Neural cell (in vitro differentiated cells): ENCODE measurements at regions not wholly inside any gene's neighbourhood (a gene's known extent, or its start where the extent isn't known, plus 50 kb on each side); places are given as distances from the start of the nearest gene placed in this dataset.

Experiments
- H2AFZ ChIP-seq: fragments of 200-600, 300-800 bp; sonication (generic), shearing (Covaris generic); 2 replicates; pipeline ENCODE4 v1.6.0; 2014; ENCODE audit warnings: low read depth, mild to moderate bottlenecking, antibody characterized with exemption, low read length, moderate library complexity
- H3F3A ChIP-seq: fragments of 200-600 bp; shearing (Covaris generic); 2 replicates; pipeline ENCODE4 v1.6.1; 2016; ENCODE audit warnings: mild to moderate bottlenecking, moderate library complexity, mixed read lengths, antibody characterized with exemption, low read length; ENCODE audit not compliant: insufficient read depth, poor library complexity, severe bottlenecking
- H3K27ac ChIP-seq: fragments of 200-600, 300-800 bp; sonication (generic), shearing (Covaris generic); 2 replicates; pipeline ENCODE4 v1.5.1; 2014; ENCODE audit warnings: mild to moderate bottlenecking, low read length, moderate library complexity
- H3K27me3 ChIP-seq: fragments of 300-800, 200-600 bp; sonication (generic), shearing (Covaris generic); 2 replicates; pipeline ENCODE4 v1.6.0; 2014; ENCODE audit warnings: mild to moderate bottlenecking, low read depth, low read length, moderate library complexity; ENCODE audit not compliant: insufficient read depth
- H3K36me3 ChIP-seq: fragments of 300-800, 200-600 bp; sonication (generic), shearing (Covaris generic); 2 replicates; pipeline ENCODE4 v1.5.1; 2014; ENCODE audit warnings: mild to moderate bottlenecking, antibody characterized with exemption, low read length, moderate library complexity; ENCODE audit not compliant: insufficient read depth
- H3K4me2 ChIP-seq: fragments of 300-800, 200-600 bp; sonication (generic), shearing (Covaris generic); 2 replicates; pipeline ENCODE4 v1.6.0; 2014; ENCODE audit warnings: mild to moderate bottlenecking, low read length
- H3K4me3 ChIP-seq: fragments of 300-800, 200-600 bp; sonication (generic), shearing (Covaris generic); 2 replicates; pipeline ENCODE4 v1.5.1; 2014; ENCODE audit warnings: mild to moderate bottlenecking, low read length, moderate library complexity
- H3K79me2 ChIP-seq: fragments of 200-600 bp; shearing (Covaris generic); replicated peaks from 2 replicates; pipeline ENCODE4 v1.6.0; 2014; ENCODE audit warnings: mild to moderate bottlenecking, low read length, moderate library complexity; ENCODE audit not compliant: insufficient read depth
- H3K9ac ChIP-seq: fragments of 300-800, 200-600 bp; sonication (generic), shearing (Covaris generic); 2 replicates; pipeline ENCODE4 v1.6.1; 2016; ENCODE audit warnings: mild to moderate bottlenecking, low read length, mixed read lengths
- H3K9me2 ChIP-seq: fragments of 200-600 bp; shearing (Covaris generic); 2 replicates; pipeline ENCODE4 v1.6.1; 2016; ENCODE audit warnings: mild to moderate bottlenecking, low read length, mixed read lengths; ENCODE audit not compliant: insufficient read depth
- H3K9me3 ChIP-seq: fragments of 200-600, 300-800 bp; sonication (generic), shearing (Covaris generic); 2 replicates; pipeline ENCODE4 v1.6.1; 2016; ENCODE audit warnings: mild to moderate bottlenecking, mixed run types, low read length, moderate library complexity, mixed read lengths
- H4K20me1 ChIP-seq: fragments of 200-600 bp; shearing (Covaris generic); 2 replicates; pipeline ENCODE4 v1.6.1; 2016; ENCODE audit warnings: mild to moderate bottlenecking, mixed run types; ENCODE audit not compliant: insufficient read depth
- EP300 ChIP-seq: fragments of 450-650 bp; conservative IDR thresholded peaks from 2 replicates; pipeline ENCODE4 v1.6.1; 2014; ENCODE audit warnings: antibody characterized with exemption, mild to moderate bottlenecking, moderate library complexity; ENCODE audit not compliant: poor library complexity, severe bottlenecking
- EZH2 ChIP-seq: fragments of 200-600, 300-800 bp; shearing (Covaris generic), sonication (generic); IDR thresholded peaks from 2 replicates; pipeline ENCODE4 v1.6.1; 2014; ENCODE audit warnings: antibody characterized with exemption, low read length, borderline replicate concordance, mild to moderate bottlenecking; ENCODE audit not compliant: insufficient read depth, poor library complexity, severe bottlenecking
- MXI1 ChIP-seq: fragments of 450-650 bp; conservative IDR thresholded peaks from 2 replicates; pipeline ENCODE4 v1.6.1; 2014; ENCODE audit warnings: antibody characterized with exemption, mild to moderate bottlenecking; ENCODE audit not compliant: poor library complexity, severe bottlenecking
- POLR2AphosphoS5 ChIP-seq: IDR thresholded peaks from 2 replicates; pipeline ENCODE4 v1.6.1; 2012
- RAD21 ChIP-seq: fragments of 450-650 bp; conservative IDR thresholded peaks from 2 replicates; pipeline ENCODE4 v1.6.1; 2014; ENCODE audit warnings: antibody characterized with exemption, mild to moderate bottlenecking, moderate library complexity
- SMC3 ChIP-seq: fragments of 450-650 bp; conservative IDR thresholded peaks from 2 replicates; pipeline ENCODE4 v1.6.1; 2014; ENCODE audit warnings: antibody characterized with exemption, mild to moderate bottlenecking, moderate library complexity; ENCODE audit not compliant: poor library complexity
- TAF1 ChIP-seq: IDR thresholded peaks from 2 replicates; pipeline ENCODE4 v1.6.1; 2012; ENCODE audit warnings: low read depth
- TF ChIP-seq, protein P1 (sequence below): IDR thresholded peaks from 2 replicates; pipeline ENCODE4 v1.6.1; 2012; ENCODE audit warnings: borderline replicate concordance
- TF ChIP-seq, protein P2 (sequence below): fragments of 450-650 bp; IDR thresholded peaks from 2 replicates; pipeline ENCODE4 v1.5.1; 2014; ENCODE audit warnings: antibody characterized with exemption, mild to moderate bottlenecking, moderate library complexity; ENCODE audit not compliant: poor library complexity, severe bottlenecking

DNA sequence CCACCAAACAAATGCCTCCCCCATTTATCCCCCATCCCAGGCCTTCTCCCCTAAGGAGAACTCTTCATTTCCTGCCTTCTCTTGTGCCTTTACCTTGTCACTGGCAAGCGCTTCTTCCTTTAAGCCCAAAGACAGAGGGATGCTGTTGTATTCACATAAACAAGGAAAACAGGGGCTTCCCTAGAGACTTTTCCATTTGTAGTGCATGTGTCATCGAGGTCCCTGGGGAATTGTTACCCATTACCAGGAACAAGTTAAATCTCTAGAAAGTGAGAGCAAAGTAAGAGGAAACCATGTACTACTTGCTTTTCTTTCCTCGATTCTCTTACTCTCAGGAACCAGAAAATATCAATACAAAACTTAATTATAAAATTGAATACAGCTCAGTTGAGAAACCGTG lies 114.4 kb upstream of the DPT start:
- H3F3A ChIP-seq, result no peaks in the 10 kb centered on the region
- no peaks in the 10 kb centered on the region for H3K9me2 ChIP-seq
- no peak overlapping the region for H3K4me2 ChIP-seq
- H3K27ac ChIP-seq, result no peak overlapping the region
- no peaks in the 10 kb centered on the region for H3K9me3 ChIP-seq
- H3K36me3 ChIP-seq, result no peaks in the 10 kb centered on the region
- no peak overlapping the region for H3K4me3 ChIP-seq
- H3K27me3 ChIP-seq, result no peaks in the 10 kb centered on the region
- H4K20me1 ChIP-seq, result no peaks in the 10 kb centered on the region
- H3K9ac ChIP-seq, result no peak overlapping the region
- no peak for TF ChIP-seq MXI1
- H3K79me2 ChIP-seq, result no peaks in the 10 kb centered on the region
- H2AFZ ChIP-seq, result no peak overlapping the region

DNA sequence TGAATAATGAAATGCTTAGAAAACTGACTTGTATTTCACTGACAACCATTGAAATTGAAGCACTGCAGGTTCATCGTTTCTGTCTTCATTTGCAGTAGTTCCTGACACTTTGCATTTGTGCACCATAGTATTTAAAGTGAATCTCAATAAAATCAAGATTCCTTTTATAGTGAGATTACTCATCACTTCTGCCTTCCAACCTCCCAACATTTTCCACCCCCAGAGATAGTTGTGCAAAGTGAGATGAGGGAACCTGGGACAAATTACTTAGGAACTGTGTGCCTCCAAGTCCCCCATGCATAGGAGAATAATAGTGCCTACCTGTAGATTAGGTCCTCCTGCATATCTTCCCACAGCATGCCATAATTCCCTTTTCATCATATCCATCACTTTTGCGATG lies 114.9 kb upstream of the DPT start:
- TF ChIP-seq MXI1, result no peak
- TF ChIP-seq POLR2AphosphoS5, result no peak
- no peak for TF ChIP-seq SMC3
- TF ChIP-seq, protein P1, sequence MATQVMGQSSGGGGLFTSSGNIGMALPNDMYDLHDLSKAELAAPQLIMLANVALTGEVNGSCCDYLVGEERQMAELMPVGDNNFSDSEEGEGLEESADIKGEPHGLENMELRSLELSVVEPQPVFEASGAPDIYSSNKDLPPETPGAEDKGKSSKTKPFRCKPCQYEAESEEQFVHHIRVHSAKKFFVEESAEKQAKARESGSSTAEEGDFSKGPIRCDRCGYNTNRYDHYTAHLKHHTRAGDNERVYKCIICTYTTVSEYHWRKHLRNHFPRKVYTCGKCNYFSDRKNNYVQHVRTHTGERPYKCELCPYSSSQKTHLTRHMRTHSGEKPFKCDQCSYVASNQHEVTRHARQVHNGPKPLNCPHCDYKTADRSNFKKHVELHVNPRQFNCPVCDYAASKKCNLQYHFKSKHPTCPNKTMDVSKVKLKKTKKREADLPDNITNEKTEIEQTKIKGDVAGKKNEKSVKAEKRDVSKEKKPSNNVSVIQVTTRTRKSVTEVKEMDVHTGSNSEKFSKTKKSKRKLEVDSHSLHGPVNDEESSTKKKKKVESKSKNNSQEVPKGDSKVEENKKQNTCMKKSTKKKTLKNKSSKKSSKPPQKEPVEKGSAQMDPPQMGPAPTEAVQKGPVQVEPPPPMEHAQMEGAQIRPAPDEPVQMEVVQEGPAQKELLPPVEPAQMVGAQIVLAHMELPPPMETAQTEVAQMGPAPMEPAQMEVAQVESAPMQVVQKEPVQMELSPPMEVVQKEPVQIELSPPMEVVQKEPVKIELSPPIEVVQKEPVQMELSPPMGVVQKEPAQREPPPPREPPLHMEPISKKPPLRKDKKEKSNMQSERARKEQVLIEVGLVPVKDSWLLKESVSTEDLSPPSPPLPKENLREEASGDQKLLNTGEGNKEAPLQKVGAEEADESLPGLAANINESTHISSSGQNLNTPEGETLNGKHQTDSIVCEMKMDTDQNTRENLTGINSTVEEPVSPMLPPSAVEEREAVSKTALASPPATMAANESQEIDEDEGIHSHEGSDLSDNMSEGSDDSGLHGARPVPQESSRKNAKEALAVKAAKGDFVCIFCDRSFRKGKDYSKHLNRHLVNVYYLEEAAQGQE, result no peak
- no peak for TF ChIP-seq TAF1
- TF ChIP-seq, protein P2, sequence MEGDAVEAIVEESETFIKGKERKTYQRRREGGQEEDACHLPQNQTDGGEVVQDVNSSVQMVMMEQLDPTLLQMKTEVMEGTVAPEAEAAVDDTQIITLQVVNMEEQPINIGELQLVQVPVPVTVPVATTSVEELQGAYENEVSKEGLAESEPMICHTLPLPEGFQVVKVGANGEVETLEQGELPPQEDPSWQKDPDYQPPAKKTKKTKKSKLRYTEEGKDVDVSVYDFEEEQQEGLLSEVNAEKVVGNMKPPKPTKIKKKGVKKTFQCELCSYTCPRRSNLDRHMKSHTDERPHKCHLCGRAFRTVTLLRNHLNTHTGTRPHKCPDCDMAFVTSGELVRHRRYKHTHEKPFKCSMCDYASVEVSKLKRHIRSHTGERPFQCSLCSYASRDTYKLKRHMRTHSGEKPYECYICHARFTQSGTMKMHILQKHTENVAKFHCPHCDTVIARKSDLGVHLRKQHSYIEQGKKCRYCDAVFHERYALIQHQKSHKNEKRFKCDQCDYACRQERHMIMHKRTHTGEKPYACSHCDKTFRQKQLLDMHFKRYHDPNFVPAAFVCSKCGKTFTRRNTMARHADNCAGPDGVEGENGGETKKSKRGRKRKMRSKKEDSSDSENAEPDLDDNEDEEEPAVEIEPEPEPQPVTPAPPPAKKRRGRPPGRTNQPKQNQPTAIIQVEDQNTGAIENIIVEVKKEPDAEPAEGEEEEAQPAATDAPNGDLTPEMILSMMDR, result no peak
- no peak overlapping the region for H2AFZ ChIP-seq
- H3F3A ChIP-seq, result no peaks in the 10 kb centered on the region
- no peak overlapping the region for H3K4me3 ChIP-seq
- no peaks in the 10 kb centered on the region for H3K27me3 ChIP-seq
- no peak overlapping the region for H3K9ac ChIP-seq
- H3K79me2 ChIP-seq, result no peaks in the 10 kb centered on the region
- H3K9me3 ChIP-seq, result no peaks in the 10 kb centered on the region
- H3K4me2 ChIP-seq, result no peak overlapping the region
- no peaks in the 10 kb centered on the region for H3K36me3 ChIP-seq
- H3K9me2 ChIP-seq, result no peaks in the 10 kb centered on the region
- no peak overlapping the region for H3K27ac ChIP-seq
- H4K20me1 ChIP-seq, result no peaks in the 10 kb centered on the region

GRCh38 chr1:168845140-168845539 lies 116.1 kb upstream of the DPT start:
- no peaks in the 10 kb centered on the region for H3K36me3 ChIP-seq
- H3K27ac ChIP-seq, result no peak overlapping the region
- no peaks in the 10 kb centered on the region for H3K79me2 ChIP-seq
- H3K27me3 ChIP-seq, result no peaks in the 10 kb centered on the region
- no peak overlapping the region for H3K4me2 ChIP-seq
- no peak overlapping the region for H3K9ac ChIP-seq
- H2AFZ ChIP-seq, result no peak overlapping the region
- H3F3A ChIP-seq, result no peaks in the 10 kb centered on the region
- TF ChIP-seq, protein P2, result no peak
- no peak for TF ChIP-seq SMC3
- TF ChIP-seq, protein P1, result no peak
- TF ChIP-seq POLR2AphosphoS5, result no peak
- TF ChIP-seq MXI1, result no peak
- no peak for TF ChIP-seq EZH2
- no peak for TF ChIP-seq EP300
- no peak for TF ChIP-seq TAF1
- no peak for TF ChIP-seq RAD21
- no peaks in the 10 kb centered on the region for H3K9me3 ChIP-seq
- no peaks in the 10 kb centered on the region for H4K20me1 ChIP-seq
- H3K4me3 ChIP-seq, result no peak overlapping the region
- H3K9me2 ChIP-seq, result no peaks in the 10 kb centered on the region
